ENCODE measurements at regions not wholly inside any gene's neighbourhood (a gene's known extent, or its start where the extent isn't known, plus 50 kb on each side); places are given as distances from the start of the nearest gene placed in this dataset.

GRCh38 chr4:180827232-180828009 is 1415.8 kb upstream of the TENM3 start:
- peak overlapping the region; percentile 39 for H3K4me3 ChIP-seq (ENCODE audit: low read depth, low read length)
- TF ChIP-seq, protein P1, sequence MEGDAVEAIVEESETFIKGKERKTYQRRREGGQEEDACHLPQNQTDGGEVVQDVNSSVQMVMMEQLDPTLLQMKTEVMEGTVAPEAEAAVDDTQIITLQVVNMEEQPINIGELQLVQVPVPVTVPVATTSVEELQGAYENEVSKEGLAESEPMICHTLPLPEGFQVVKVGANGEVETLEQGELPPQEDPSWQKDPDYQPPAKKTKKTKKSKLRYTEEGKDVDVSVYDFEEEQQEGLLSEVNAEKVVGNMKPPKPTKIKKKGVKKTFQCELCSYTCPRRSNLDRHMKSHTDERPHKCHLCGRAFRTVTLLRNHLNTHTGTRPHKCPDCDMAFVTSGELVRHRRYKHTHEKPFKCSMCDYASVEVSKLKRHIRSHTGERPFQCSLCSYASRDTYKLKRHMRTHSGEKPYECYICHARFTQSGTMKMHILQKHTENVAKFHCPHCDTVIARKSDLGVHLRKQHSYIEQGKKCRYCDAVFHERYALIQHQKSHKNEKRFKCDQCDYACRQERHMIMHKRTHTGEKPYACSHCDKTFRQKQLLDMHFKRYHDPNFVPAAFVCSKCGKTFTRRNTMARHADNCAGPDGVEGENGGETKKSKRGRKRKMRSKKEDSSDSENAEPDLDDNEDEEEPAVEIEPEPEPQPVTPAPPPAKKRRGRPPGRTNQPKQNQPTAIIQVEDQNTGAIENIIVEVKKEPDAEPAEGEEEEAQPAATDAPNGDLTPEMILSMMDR (conservative IDR thresholded peaks at IDR 0.05; ENCODE audit: low read depth, low read length): no peak
- DNase-seq (ENCODE audit: low read depth): peak; percentile 7

- no peak overlapping the region for H3K4me3 ChIP-seq (ENCODE audit: low read depth, low read length)
- TF ChIP-seq, protein P1 (conservative IDR thresholded peaks at IDR 0.05; ENCODE audit: low read depth, low read length): peak; percentile 78
- peak; percentile 10 for DNase-seq (ENCODE audit: low read depth)
Observed at GRCh38 chr4:180828455-180829018, 1414.7 kb upstream of the TENM3 start.

DNA sequence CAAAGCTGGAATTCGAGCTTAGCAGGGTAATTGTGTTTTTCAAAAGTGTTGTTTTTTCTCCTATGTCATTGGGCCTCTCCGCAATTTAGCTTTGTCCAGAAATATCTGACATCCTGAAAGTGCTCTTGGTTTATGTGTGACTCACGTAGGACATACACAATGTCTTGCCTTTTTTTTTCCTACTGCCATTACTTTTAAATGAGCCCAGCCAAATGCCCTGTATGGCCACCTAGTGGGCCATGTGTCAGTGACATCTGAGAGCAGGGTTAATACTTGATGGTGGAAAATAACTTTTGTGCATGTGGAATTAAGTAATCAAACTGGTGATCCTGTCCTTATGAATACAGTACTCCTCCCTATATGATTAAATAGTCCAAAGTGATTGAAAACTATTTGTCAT is 1411.1 kb upstream of the TENM3 start:
- no peak for DNase-seq (ENCODE audit: low read depth)
- TF ChIP-seq, protein P1 (conservative IDR thresholded peaks at IDR 0.05; ENCODE audit: low read depth, low read length): peak; percentile 45
- H3K4me3 ChIP-seq (ENCODE audit: low read depth, low read length): no peak overlapping the region

- no peak overlapping the region for H3K4me3 ChIP-seq (ENCODE audit: low read depth, low read length)
- DNase-seq (ENCODE audit: low read depth): no peak
- TF ChIP-seq, protein P1 (conservative IDR thresholded peaks at IDR 0.05; ENCODE audit: low read depth, low read length): no peak
Observed at GRCh38 chr4:180840142-180840541, 1403.1 kb upstream of the TENM3 start.

DNA sequence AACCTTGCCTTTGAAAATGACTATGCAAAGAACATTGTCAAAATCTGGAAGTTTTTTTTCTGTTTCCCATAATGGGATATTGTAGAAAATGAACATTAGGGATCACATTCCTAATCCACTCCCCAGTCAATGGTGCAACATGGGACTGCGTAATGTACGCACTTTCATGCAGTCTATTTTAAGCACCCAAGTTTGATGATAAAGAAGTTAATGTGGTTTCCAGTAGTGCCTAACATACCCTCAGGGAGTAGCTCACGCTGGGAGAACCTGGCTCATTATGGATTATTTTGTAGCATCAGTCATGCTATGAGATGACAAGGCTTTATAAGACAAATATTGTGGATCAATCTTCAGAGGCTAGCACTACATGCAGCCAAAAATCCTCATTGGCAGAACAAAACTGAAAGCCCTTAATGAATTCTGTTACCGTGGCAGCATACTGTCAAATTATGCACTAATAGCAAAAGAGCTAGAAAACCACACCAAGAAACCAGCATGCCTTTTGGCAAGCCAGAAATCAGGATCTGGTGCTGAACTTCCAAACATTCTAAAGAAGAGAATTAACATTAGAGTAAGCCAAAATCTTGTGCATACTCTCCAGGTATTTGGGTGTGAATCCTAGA is 1392.8 kb upstream of the TENM3 start:
- TF ChIP-seq, protein P1 (conservative IDR thresholded peaks at IDR 0.05; ENCODE audit: low read depth, low read length): no peak
- no peak for DNase-seq (ENCODE audit: low read depth)
- no peak overlapping the region for H3K4me3 ChIP-seq (ENCODE audit: low read depth, low read length)

GRCh38 chr4:180852738-180853137 is 1390.5 kb upstream of the TENM3 start:
- H3K4me3 ChIP-seq (ENCODE audit: low read depth, low read length): no peak overlapping the region
- TF ChIP-seq, protein P1 (conservative IDR thresholded peaks at IDR 0.05; ENCODE audit: low read depth, low read length): no peak
- DNase-seq (ENCODE audit: low read depth): no peak

Measured in epithelial cell of proximal tubule (primary cell).